ENCODE measurements at regions not wholly inside any gene's neighbourhood (a gene's known extent, or its start where the extent isn't known, plus 50 kb on each side); places are given as distances from the start of the nearest gene placed in this dataset.

DNA sequence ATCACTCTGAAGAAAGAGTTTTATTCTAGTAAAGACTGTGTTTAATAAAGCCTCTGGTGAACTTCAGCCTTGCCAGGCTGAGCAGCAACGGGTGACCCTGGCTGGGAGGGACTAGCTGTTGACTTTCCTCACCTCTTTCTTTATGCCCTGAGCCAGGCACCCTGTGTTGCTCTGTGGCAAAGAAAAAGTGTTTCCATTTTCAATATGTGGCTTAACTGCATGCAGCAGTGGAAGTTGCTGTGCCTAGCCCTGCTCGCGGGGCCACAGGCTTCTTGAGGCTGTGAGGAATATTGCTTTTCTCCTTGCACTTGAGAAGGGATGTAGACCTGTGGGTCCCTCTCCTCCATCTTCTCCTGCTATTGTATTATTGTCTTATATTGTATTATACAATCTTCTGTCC, 67.0 kb downstream of the CXCL12 start:
- Mint-ChIP-seq H3K9me3 (ENCODE audit: unreplicated experiment) (peaks cover 10% of the 10 kb centered on the region), H3K27ac (ENCODE audit: unreplicated experiment) (no peak overlapping the region), H3K4me1 (ENCODE audit: low read depth, unreplicated experiment) (no peaks in the 10 kb centered on the region), H3K27me3 (ENCODE audit: insufficient read depth, unreplicated experiment) (peaks cover 8% of the 10 kb centered on the region), H3K4me3 (ENCODE audit: unreplicated experiment) (no peak overlapping the region), H3K36me3 (ENCODE audit: insufficient read depth, unreplicated experiment) (no peaks in the 10 kb centered on the region)
- H3K4me1 ChIP-seq: no peaks in the 10 kb centered on the region
- H3K4me3 ChIP-seq (ENCODE audit: low read depth, low read length): no peak overlapping the region
- H3K9me3 ChIP-seq: no peaks in the 10 kb centered on the region
- TF ChIP-seq, protein P1, sequence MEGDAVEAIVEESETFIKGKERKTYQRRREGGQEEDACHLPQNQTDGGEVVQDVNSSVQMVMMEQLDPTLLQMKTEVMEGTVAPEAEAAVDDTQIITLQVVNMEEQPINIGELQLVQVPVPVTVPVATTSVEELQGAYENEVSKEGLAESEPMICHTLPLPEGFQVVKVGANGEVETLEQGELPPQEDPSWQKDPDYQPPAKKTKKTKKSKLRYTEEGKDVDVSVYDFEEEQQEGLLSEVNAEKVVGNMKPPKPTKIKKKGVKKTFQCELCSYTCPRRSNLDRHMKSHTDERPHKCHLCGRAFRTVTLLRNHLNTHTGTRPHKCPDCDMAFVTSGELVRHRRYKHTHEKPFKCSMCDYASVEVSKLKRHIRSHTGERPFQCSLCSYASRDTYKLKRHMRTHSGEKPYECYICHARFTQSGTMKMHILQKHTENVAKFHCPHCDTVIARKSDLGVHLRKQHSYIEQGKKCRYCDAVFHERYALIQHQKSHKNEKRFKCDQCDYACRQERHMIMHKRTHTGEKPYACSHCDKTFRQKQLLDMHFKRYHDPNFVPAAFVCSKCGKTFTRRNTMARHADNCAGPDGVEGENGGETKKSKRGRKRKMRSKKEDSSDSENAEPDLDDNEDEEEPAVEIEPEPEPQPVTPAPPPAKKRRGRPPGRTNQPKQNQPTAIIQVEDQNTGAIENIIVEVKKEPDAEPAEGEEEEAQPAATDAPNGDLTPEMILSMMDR (IDR thresholded peaks at IDR 0.05; ENCODE audit: insufficient read depth in 1 of 2, low read depth in 1 of 2, low read length in 1 of 2, severe bottlenecking in 1 of 2, unreplicated experiment in 1 of 2): no peak
- H3K36me3 ChIP-seq (ENCODE audit: control insufficient read depth, insufficient read depth, low read length): no peaks in the 10 kb centered on the region
- POLR2A ChIA-PET: no interaction called here
- intact Hi-C loops (cut with micrococcal nuclease; ENCODE audit: unreplicated experiment): no loop called here
- BruUV-seq (replicated peaks): no TSS peak
- CTCF ChIA-PET: no interaction called here
- no peaks in the 10 kb centered on the region for H3K27me3 ChIP-seq (replicated peaks; ENCODE audit: control insufficient read depth, insufficient read depth, low read length)
- DNase-seq: no peak

DNA sequence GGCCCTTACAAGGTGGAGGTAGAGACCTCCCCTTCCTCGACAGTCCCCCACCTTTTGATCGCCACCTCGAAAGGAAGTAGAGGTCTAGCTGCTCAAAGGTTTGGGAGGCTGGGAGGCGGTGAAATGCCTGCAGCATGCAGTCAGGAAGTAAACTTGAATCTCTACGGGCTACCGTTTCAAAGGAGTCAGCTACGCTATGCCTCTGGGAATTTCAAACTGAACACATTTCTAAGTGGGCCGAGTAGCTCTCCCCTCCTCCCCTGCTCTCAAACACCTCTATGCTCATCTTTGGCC, 68.0 kb downstream of the CXCL12 start:
- intact Hi-C loops (cut with micrococcal nuclease; ENCODE audit: unreplicated experiment): no loop called here

DNA sequence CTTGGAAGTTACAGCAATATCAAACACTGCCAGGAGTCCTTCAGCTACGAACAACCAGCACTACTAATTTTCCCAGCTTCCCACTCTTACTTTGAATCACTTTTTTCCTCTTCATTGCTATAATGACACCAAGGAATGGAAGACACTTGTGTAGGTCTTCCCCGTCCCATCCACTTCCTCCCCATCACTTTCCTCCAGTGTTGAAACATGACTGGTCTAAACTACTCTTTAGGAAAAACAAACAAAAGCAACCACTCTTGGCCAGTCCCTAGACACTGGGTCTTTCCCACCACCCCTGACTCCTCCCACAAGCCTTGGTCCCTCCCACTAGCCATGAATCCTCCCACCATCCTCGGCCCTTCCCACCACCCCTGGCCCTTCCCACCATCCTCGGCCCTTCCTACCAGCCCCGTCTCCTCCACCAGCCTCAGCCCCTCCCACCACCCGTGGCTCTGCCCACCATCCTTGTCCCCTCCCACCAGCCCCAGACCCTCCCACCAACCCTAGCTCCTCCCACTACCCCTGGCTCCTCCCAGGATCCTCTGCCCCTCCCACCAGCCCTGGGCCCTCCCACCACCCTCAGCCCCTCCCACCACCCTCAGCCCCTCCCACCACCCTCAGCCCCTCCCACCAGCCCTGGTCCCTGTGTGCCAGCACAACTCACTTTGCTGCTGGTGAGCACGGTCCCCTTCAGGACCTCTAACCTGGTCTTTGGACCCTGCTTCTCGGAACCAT, 68.5 kb downstream of the CXCL12 start:
- DNase-seq: peak; percentile 30 to 67
- Mint-ChIP-seq H3K4me1 (ENCODE audit: low read depth, unreplicated experiment) (no peaks in the 10 kb centered on the region), H3K9me3 (ENCODE audit: unreplicated experiment) (peaks cover 10% of the 10 kb centered on the region), H3K27ac (ENCODE audit: unreplicated experiment) (no peak overlapping the region), H3K36me3 (ENCODE audit: insufficient read depth, unreplicated experiment) (no peaks in the 10 kb centered on the region), H3K4me3 (ENCODE audit: unreplicated experiment) (no peak overlapping the region), H3K27me3 (ENCODE audit: insufficient read depth, unreplicated experiment) (peaks cover 8% of the 10 kb centered on the region)
- ChIA-PET POLR2A (no interaction called here), CTCF (no interaction called here)
- no peaks in the 10 kb centered on the region for H3K36me3 ChIP-seq (ENCODE audit: control insufficient read depth, insufficient read depth, low read length)
- H3K4me3 ChIP-seq (ENCODE audit: low read depth, low read length): no peak overlapping the region
- intact Hi-C loops (cut with micrococcal nuclease; ENCODE audit: unreplicated experiment): no loop called here
- H3K9me3 ChIP-seq: no peaks in the 10 kb centered on the region
- TF ChIP-seq, protein P1 (IDR thresholded peaks at IDR 0.05; ENCODE audit: insufficient read depth in 1 of 2, low read depth in 1 of 2, low read length in 1 of 2, severe bottlenecking in 1 of 2, unreplicated experiment in 1 of 2): no peak
- no peaks in the 10 kb centered on the region for H3K4me1 ChIP-seq
- H3K27me3 ChIP-seq (replicated peaks; ENCODE audit: control insufficient read depth, insufficient read depth, low read length): no peaks in the 10 kb centered on the region
- BruUV-seq (replicated peaks): no TSS peak

More for the DNA sequence above, 68.0 kb downstream of the CXCL12 start:
- Mint-ChIP-seq H3K4me3 (ENCODE audit: unreplicated experiment) (no peak overlapping the region), H3K27ac (ENCODE audit: unreplicated experiment) (no peak overlapping the region), H3K27me3 (ENCODE audit: insufficient read depth, unreplicated experiment) (peaks cover 8% of the 10 kb centered on the region), H3K36me3 (ENCODE audit: insufficient read depth, unreplicated experiment) (no peaks in the 10 kb centered on the region), H3K4me1 (ENCODE audit: low read depth, unreplicated experiment) (no peaks in the 10 kb centered on the region), H3K9me3 (ENCODE audit: unreplicated experiment) (peaks cover 10% of the 10 kb centered on the region)
- CTCF ChIA-PET: no interaction called here
- Histone ChIP-seq H3K4me1 (no peaks in the 10 kb centered on the region), H3K4me3 (ENCODE audit: low read depth, low read length) (no peak overlapping the region), H3K36me3 (ENCODE audit: control insufficient read depth, insufficient read depth, low read length) (no peaks in the 10 kb centered on the region), H3K9me3 (no peaks in the 10 kb centered on the region), H3K27me3 (replicated peaks; ENCODE audit: control insufficient read depth, insufficient read depth, low read length) (no peaks in the 10 kb centered on the region)
- POLR2A ChIA-PET: no interaction called here
- DNase-seq: no peak
- no TSS peak for BruUV-seq (replicated peaks)
- TF ChIP-seq, protein P1 (IDR thresholded peaks at IDR 0.05; ENCODE audit: insufficient read depth in 1 of 2, low read depth in 1 of 2, low read length in 1 of 2, severe bottlenecking in 1 of 2, unreplicated experiment in 1 of 2): no peak
